Gastrocnemius medialis (tissue), 4 donors: ENCODE measurements at regions not wholly inside any gene's neighbourhood (a gene's known extent, or its start where the extent isn't known, plus 50 kb on each side); places are given as distances from the start of the nearest gene placed in this dataset.

ENCODE experiments used
- CTCF ChIP-seq, 5 experiments: fragments of 450-650 bp in 3 of 5; fragments of 200-600 bp in 2 of 5; sonication (generic) in 2 of 5; IDR thresholded peaks in 4 of 5; conservative IDR thresholded peaks in 1 of 5; 1 replicate in 4 of 5; 2 replicates in 1 of 5; pipeline ENCODE4 v1.5.1; 2016 to 2019; ENCODE audit warnings: antibody characterized with exemption in 5 of 5, mild to moderate bottlenecking in 3 of 5, moderate library complexity in 3 of 5
- POLR2A ChIP-seq, 2 donors: fragments of 450-650 bp; IDR thresholded peaks; one replicate each; pipeline ENCODE4 v1.6.1; 2017; ENCODE audit warnings: antibody characterized with exemption in 2 of 2, mild to moderate bottlenecking in 2 of 2, moderate library complexity in 2 of 2

- TF ChIP-seq POLR2A (IDR thresholded peaks at IDR 0.05) (no peak), CTCF (IDR thresholded peaks at IDR 0.05 in 4 of 5, conservative IDR thresholded peaks at IDR 0.05 in 1 of 5) (no peak)
These were observed 60.5 kb upstream of the MRPS22 start for GRCh38 chr3:139283301-139283700.
